GM12875 (cell line): ENCODE measurements at regions not wholly inside any gene's neighbourhood (a gene's known extent, or its start where the extent isn't known, plus 50 kb on each side); places are given as distances from the start of the nearest gene placed in this dataset.

Experiments
- H3K4me3 ChIP-seq: one replicate; pipeline ENCODE4 v1.5.1; 2011; ENCODE audit warnings: low read depth, low read length, control low read depth
- CTCF ChIP-seq: IDR thresholded peaks from 2 replicates; pipeline ENCODE4 v1.5.1; 2011; ENCODE audit warnings: low read depth, mild to moderate bottlenecking, control low read depth, inconsistent platforms, low read length, moderate library complexity, borderline replicate concordance; ENCODE audit not compliant: insufficient read depth

- no peak for TF ChIP-seq CTCF
- H3K4me3 ChIP-seq = no peak overlapping the region
Measured at GRCh38 chr17:33832262-33832661, 422.8 kb upstream of the CCL2 start.

GRCh38 chr17:33837281-33837680 is 417.8 kb upstream of the CCL2 start:
- TF ChIP-seq CTCF = no peak
- H3K4me3 ChIP-seq = no peak overlapping the region

GRCh38 chr17:33838281-33838680 is 416.8 kb upstream of the CCL2 start:
- TF ChIP-seq CTCF = no peak
- no peak overlapping the region for H3K4me3 ChIP-seq

GRCh38 chr17:33847900-33848299 is 407.2 kb upstream of the CCL2 start:
- no peak for TF ChIP-seq CTCF
- no peak overlapping the region for H3K4me3 ChIP-seq

GRCh38 chr17:33848433-33848832 is 406.7 kb upstream of the CCL2 start:
- no peak for TF ChIP-seq CTCF
- H3K4me3 ChIP-seq = no peak overlapping the region

- TF ChIP-seq CTCF = no peak
- H3K4me3 ChIP-seq = no peak overlapping the region
Measured at GRCh38 chr17:33854596-33854995, 400.5 kb upstream of the CCL2 start.

- TF ChIP-seq CTCF = no peak
- no peak overlapping the region for H3K4me3 ChIP-seq
Measured at GRCh38 chr17:33858121-33858520, 397.0 kb upstream of the CCL2 start.
